Activated CD8-positive, alpha-beta T cell treated with anti-CD3 and anti-CD28 coated beads for 36 hours (primary cell): ENCODE measurements at regions not wholly inside any gene's neighbourhood (a gene's known extent, or its start where the extent isn't known, plus 50 kb on each side); places are given as distances from the start of the nearest gene placed in this dataset.
"Not testable (repeated sequence)": the region's sequence is repeated elsewhere in the genome, so short reads cannot be mapped to it uniquely, and the experiment has no call there.

Source experiments
- ATAC-seq: fragments of 200-7000 bp; cut with Tn5 transposase; one replicate; pipeline ENCODE4 v1.10.0; 2021; ENCODE audit warnings: mild to moderate bottlenecking, moderate library complexity
- CTCF ChIA-PET: fragments of 350-600 bp; sonication (Branson Sonifier 250); formaldehyde crosslinking; loops from one replicate; lab custom pipeline; 2021; ENCODE audit warnings: antibody characterized with exemption; lab: Charles Lee
- POLR2A ChIA-PET: fragments of 350-600 bp; sonication (Branson Sonifier 250); formaldehyde crosslinking; loops from one replicate; lab custom pipeline; 2021; ENCODE audit warnings: antibody characterized with exemption; lab: Charles Lee
- DNase-seq: peaks from one replicate; pipeline ENCODE4 v3.0.0-alpha.2; 2020
- H3K27ac Mint-ChIP-seq: one replicate; pipeline ENCODE4 v1.8.0; 2021; ENCODE audit warnings: mild to moderate bottlenecking, mixed read lengths
- H3K27me3 Mint-ChIP-seq: one replicate; pipeline ENCODE4 v1.8.0; 2021; ENCODE audit warnings: mixed read lengths
- H3K36me3 Mint-ChIP-seq: one replicate; pipeline ENCODE4 v1.8.0; 2021; ENCODE audit warnings: low read depth, mixed read lengths
- H3K4me1 Mint-ChIP-seq: one replicate; pipeline ENCODE4 v1.8.0; 2021; ENCODE audit warnings: low read depth, mixed read lengths
- H3K4me3 Mint-ChIP-seq: one replicate; pipeline ENCODE4 v1.8.0; 2021; ENCODE audit warnings: mild to moderate bottlenecking, moderate library complexity, mixed read lengths
- H3K9me3 Mint-ChIP-seq: one replicate; pipeline ENCODE4 v1.8.0; 2021; ENCODE audit warnings: mixed read lengths
- intact Hi-C: fragments of 100-400 bp; cut with micrococcal nuclease; formaldehyde crosslinking; loops from one replicate; pipeline ENCODE4 v1.10.0; 2022

DNA sequence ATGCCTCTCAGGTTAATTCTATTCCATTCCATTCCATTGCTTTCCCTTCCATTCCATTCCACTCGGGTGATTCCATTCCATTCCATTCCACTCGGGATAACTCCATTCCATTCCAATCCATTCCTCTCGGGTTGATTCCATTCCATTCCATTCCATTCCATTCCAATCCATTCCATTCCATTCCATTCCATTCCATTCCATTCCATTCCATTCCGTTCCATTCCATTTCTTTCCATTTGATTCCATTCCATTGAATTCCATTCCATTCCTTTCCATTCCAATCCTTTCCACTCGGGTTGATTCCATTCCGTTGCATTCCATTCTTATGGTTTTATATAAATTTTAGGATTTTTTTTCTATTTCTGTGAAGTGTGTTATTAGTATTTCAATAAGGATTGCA, 170.2 kb downstream of the CWH43 start:
- H3K4me3 Mint-ChIP-seq, H3K27ac Mint-ChIP-seq, POLR2A ChIA-PET, intact Hi-C loops, ATAC-seq, DNase-seq, H3K4me1 Mint-ChIP-seq, CTCF ChIA-PET, H3K27me3 Mint-ChIP-seq: not testable (repeated sequence)
- peaks cover 38% of the 10 kb centered on the region for H3K36me3 Mint-ChIP-seq
- H3K9me3 Mint-ChIP-seq, result peaks cover 48% of the 10 kb centered on the region

DNA sequence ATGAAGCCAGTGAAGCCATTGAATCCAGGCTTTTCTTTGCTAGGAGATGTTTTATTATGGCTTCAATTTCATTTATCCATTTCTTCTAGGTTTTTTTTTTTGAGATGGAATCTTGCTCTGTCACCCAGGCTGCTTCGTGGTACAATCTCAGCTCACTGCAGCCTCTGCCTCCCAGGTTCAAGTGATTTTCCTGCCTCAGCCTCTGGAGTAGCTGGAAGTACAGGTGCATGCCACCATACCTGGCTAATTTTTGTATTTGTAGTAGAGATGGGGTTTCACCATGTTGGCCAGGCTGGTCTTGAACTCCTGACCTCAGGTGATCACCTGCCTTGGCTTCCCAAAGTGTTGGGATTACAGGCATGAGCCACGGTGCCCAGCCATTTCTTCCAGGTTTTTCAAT, 171.6 kb downstream of the CWH43 start:
- ATAC-seq, POLR2A ChIA-PET, H3K27me3 Mint-ChIP-seq, DNase-seq, H3K4me1 Mint-ChIP-seq, H3K27ac Mint-ChIP-seq, CTCF ChIA-PET, intact Hi-C loops, H3K4me3 Mint-ChIP-seq: not testable (repeated sequence)
- H3K36me3 Mint-ChIP-seq, result peaks cover 38% of the 10 kb centered on the region
- H3K9me3 Mint-ChIP-seq, result peaks cover 45% of the 10 kb centered on the region

DNA sequence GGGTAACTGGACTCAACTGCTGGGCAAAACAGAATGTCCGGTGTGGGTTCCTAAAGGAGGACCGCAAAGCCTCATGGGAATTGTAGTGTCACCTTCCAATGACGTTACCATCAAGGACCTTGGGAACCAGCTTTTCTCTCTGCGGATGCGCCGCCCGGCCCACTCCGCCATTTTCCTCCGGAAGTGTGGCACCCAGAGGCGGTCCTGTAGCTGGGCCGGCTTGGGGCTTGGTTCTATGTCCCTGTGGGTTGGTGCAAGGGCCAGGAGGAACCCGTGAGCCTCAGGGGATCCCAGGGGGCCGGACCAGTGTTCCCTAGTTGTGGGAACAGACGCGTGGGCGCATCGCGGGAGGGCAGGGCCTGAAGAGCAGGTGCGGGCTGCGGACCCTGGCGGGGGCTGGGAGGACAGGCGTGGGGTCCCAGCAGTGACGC, 175.1 kb downstream of the CWH43 start:
- POLR2A ChIA-PET, ATAC-seq, H3K27ac Mint-ChIP-seq, intact Hi-C loops, H3K4me3 Mint-ChIP-seq, H3K4me1 Mint-ChIP-seq, H3K36me3 Mint-ChIP-seq, CTCF ChIA-PET, DNase-seq, H3K27me3 Mint-ChIP-seq: not testable (repeated sequence)
- H3K9me3 Mint-ChIP-seq, result peaks cover 11% of the 10 kb centered on the region

DNA sequence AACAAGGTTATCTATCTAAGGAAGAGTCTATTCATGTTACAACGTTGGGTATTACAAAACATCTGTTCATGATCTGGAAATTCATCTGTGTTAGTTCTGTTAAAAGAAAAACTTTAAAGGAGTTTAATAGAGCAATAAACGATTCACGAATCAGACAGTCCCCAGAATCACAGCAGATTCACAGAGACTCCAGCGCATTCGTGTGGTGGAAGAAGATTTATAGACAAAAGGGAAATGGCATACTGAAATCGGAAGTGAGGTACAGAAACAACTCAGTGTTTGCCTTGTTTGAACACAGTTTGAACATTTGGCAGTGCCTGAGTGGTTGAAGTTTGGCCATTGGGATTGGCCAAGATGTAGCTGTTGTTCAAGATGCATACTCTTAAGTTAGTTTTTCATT, 178.8 kb downstream of the CWH43 start:
- ATAC-seq, H3K4me1 Mint-ChIP-seq, intact Hi-C loops, DNase-seq, H3K4me3 Mint-ChIP-seq, H3K36me3 Mint-ChIP-seq, H3K9me3 Mint-ChIP-seq, CTCF ChIA-PET, H3K27ac Mint-ChIP-seq, POLR2A ChIA-PET, H3K27me3 Mint-ChIP-seq: not testable (repeated sequence)

DNA sequence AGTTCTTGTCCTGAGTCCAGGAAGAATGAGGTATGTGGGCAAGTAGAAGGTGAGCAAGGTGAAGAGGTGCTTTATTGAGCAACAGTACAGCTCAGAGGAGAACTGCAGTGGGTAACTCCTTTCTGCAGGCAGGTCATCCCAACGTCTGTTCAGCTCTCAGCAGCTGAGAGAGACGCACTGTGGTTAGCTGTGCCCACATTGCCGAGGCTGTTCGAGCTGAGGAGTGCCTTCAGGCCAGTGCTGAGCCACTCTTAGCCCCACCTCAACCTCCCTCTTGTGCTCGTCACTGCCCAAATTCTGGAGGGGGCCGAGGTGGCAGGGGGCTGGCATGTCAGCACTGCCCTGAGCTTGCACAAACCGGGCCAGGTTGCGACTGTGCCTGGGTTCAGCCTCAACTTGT, 191.8 kb downstream of the CWH43 start:
- H3K36me3 Mint-ChIP-seq, CTCF ChIA-PET, POLR2A ChIA-PET: not testable (repeated sequence)

DNA sequence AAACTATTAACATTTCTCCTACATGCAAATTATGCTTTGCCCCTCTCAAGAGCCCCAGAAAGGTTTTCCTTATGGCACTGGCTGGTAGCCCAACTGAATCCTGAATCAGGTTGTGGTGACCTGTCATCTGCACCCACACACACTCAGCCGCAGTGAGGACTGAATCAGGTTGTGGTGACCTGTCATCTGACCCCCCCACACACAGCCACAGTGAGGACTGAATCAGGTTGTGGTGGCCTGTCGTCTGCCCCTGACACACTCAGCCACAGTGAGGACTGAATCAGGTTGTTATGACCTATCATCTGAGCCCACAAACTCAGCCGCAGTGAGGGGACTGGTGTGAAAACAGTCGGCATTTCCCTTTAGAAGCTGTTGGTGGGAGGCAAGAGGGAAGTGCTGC, 195.0 kb downstream of the CWH43 start:
- DNase-seq, H3K27me3 Mint-ChIP-seq, H3K36me3 Mint-ChIP-seq, H3K27ac Mint-ChIP-seq, CTCF ChIA-PET, intact Hi-C loops, H3K9me3 Mint-ChIP-seq, H3K4me3 Mint-ChIP-seq, ATAC-seq, POLR2A ChIA-PET, H3K4me1 Mint-ChIP-seq: not testable (repeated sequence)

More for the DNA sequence above, 191.8 kb downstream of the CWH43 start:
- H3K4me1 Mint-ChIP-seq, intact Hi-C loops, DNase-seq, ATAC-seq, H3K27me3 Mint-ChIP-seq, H3K27ac Mint-ChIP-seq, H3K4me3 Mint-ChIP-seq, H3K9me3 Mint-ChIP-seq: not testable (repeated sequence)

DNA sequence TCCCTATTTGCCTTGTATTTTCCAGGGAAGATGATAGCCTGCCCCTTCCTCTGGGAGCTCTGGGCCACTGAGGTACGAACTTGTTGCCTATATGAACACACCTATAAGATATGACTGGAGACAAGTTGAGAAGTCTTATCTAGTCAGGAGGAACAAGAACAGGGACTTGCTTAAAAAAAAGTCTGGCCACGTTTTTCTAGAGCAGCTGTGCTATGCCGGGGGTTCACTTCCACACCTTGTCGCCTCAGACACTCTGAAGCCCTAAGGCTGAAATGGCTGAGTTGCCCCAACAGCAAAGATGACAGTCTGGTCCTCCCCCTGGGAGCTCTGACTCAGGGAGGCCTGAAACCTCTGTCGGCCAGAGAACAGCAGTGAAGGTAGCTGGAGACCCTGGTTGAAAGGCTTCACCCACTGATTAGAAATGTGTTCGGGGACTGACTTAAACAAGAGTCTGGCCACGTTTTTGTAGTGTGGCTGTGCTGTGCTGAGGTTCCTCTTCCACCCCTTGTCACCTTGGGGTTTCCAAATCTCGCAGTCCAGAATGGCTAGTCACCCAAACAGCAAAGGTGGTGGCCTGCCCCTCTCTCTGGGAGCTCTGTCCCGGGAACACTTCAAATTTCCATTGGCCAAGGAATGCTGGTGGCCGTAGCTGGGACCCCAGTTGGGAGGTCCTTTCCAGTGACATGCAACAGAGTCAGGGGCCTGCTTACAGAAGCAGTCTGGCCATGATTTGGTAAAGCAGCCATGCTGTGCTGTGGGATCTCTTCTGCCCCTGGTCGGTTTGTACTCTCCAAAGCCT, 225.5 kb downstream of the CWH43 start:
- H3K4me1 Mint-ChIP-seq, ATAC-seq, intact Hi-C loops, POLR2A ChIA-PET, H3K4me3 Mint-ChIP-seq, H3K27ac Mint-ChIP-seq, H3K36me3 Mint-ChIP-seq, DNase-seq, CTCF ChIA-PET, H3K27me3 Mint-ChIP-seq: not testable (repeated sequence)
- H3K9me3 Mint-ChIP-seq, result peaks cover 21% of the 10 kb centered on the region

DNA sequence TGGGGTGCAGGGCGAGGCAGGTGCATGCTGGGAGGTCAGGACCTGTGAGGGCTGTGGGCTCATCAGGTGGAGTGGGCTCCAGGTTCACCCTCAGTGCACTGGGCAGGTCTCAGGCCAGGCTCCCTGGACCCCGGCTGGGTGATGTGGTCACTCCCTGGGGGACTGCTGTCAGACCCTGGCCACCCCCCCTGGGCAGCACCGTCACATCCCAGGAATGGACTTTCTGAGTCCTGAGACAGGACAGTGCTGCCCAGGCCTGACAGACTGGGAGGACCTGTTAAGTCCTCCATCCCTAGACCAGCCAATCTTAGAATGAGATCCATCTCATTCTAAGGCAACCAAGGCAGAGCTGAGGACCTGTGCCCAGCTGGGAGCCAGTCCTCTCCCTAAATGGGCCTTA, 227.2 kb downstream of the CWH43 start:
- POLR2A ChIA-PET, DNase-seq, H3K27me3 Mint-ChIP-seq, H3K36me3 Mint-ChIP-seq, ATAC-seq, H3K4me3 Mint-ChIP-seq, intact Hi-C loops, H3K27ac Mint-ChIP-seq, CTCF ChIA-PET, H3K4me1 Mint-ChIP-seq: not testable (repeated sequence)
- H3K9me3 Mint-ChIP-seq, result peaks cover 23% of the 10 kb centered on the region

DNA sequence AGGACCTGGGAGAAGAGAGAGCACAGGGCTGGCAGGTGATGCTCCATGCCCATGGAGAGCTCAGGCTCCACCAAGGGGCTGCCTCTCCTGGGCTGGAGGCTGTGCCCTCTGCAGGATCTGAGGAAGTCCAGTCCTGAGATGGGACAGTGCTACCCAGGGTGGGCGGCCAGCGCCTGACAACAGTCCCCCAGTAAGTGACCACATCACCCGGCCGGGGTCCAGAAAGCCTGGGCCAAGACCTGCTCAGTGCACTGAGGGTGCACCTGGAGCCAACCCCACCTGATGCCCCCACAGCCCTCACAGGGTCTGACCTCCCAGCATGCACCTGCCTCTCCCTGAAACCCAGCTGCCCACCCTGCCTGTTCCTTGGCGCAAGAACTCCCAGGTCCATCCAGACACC, 227.7 kb downstream of the CWH43 start:
- H3K27me3 Mint-ChIP-seq, H3K4me3 Mint-ChIP-seq, DNase-seq, H3K36me3 Mint-ChIP-seq, H3K27ac Mint-ChIP-seq, H3K4me1 Mint-ChIP-seq, intact Hi-C loops, POLR2A ChIA-PET, ATAC-seq, CTCF ChIA-PET: not testable (repeated sequence)
- H3K9me3 Mint-ChIP-seq, result peaks cover 21% of the 10 kb centered on the region

DNA sequence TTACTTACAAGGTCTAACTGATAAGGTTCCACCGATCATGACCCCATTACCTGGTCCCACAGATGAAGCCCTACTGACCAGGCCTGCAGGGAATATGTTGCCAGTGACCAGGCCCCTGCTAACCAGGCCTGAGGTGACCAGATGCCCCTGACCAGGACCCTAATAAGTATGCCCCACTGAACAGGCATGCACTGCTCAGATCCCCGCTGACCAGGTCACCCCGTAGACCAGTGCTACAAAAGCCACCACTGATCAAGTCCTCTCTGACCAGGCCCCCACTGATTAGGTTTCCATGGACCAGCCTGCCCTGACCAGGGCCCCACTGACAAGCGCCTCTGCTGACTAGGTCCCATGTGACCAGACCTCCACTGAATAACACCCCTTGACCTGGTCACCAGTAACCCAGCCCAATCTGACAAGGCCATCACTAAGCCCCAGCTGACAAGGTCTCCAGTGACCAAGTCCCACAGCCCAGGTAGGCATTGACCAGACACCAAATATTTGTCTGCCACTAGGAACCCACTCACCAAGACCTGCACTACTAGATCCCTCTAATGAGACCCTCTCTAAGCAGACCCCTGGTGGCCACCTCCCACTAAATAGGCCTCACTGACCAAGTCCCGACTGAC, 228.5 kb downstream of the CWH43 start:
- H3K4me1 Mint-ChIP-seq, DNase-seq, CTCF ChIA-PET, ATAC-seq, H3K27ac Mint-ChIP-seq, intact Hi-C loops, H3K36me3 Mint-ChIP-seq, H3K27me3 Mint-ChIP-seq, POLR2A ChIA-PET, H3K4me3 Mint-ChIP-seq: not testable (repeated sequence)
- peaks cover 26% of the 10 kb centered on the region for H3K9me3 Mint-ChIP-seq

DNA sequence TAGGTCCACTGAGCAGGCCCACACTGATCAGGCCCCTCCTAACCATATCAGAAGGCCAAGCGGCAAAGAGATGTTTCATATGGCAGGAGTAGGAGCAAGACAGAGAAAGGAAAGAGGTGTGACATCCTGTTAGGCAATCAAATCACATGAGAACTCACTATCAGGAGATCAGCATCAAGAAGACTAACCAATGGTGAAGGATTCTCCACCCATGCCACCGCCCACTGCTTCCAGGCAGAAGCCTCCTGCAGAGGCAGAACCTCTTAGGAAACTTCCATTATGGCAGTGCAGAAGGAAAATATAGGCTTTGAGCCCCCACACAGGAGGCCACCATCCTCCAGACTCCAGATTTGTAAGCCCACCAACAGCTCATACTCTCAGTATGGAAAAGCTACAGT, 229.0 kb downstream of the CWH43 start:
- peaks cover 24% of the 10 kb centered on the region for H3K9me3 Mint-ChIP-seq
- CTCF ChIA-PET, H3K27me3 Mint-ChIP-seq, H3K4me1 Mint-ChIP-seq, H3K4me3 Mint-ChIP-seq, H3K27ac Mint-ChIP-seq, intact Hi-C loops, ATAC-seq, H3K36me3 Mint-ChIP-seq, DNase-seq, POLR2A ChIA-PET: not testable (repeated sequence)

DNA sequence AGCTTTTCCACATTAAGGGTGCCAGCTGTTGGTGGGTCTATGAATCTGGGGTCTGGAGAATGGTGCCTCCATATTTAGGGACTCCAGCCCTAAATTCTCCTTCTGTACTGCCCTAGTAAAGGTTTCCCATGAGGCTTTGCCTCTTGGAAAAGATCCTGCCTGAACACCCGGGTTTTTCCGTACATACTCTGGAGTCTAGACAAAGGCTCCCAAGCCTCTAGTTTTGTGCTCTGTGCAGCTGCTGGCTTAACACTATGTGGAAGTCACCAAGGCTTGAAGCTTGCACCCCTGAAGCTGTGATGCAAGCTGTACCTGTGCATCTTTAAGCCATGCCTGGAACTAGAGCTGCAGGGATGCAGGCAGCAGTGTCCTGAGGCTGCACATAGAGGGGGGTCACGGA, 230.5 kb downstream of the CWH43 start:
- POLR2A ChIA-PET, H3K27ac Mint-ChIP-seq, H3K4me1 Mint-ChIP-seq, ATAC-seq, CTCF ChIA-PET, intact Hi-C loops, H3K36me3 Mint-ChIP-seq, H3K4me3 Mint-ChIP-seq, H3K27me3 Mint-ChIP-seq, DNase-seq: not testable (repeated sequence)
- H3K9me3 Mint-ChIP-seq, result peaks cover 25% of the 10 kb centered on the region
